ENCODE measurements at regions not wholly inside any gene's neighbourhood (a gene's known extent, or its start where the extent isn't known, plus 50 kb on each side); places are given as distances from the start of the nearest gene placed in this dataset.

- Histone ChIP-seq H3K9me1 (replicated peaks; ENCODE audit: control insufficient read depth, extremely low read depth, insufficient read depth, low read length) (no peaks in the 10 kb centered on the region), H3K4me2 (ENCODE audit: insufficient read depth, low read length) (no peak overlapping the region), H3K4me1 (ENCODE audit: control insufficient read depth, extremely low read depth, insufficient read depth, low read length) (no peaks in the 10 kb centered on the region), H3K9me3 (replicated peaks; ENCODE audit: control insufficient read depth, insufficient read depth, low read length) (no peaks in the 10 kb centered on the region), H4K20me1 (replicated peaks; ENCODE audit: control insufficient read depth, extremely low read depth, insufficient read depth, low read length) (no peaks in the 10 kb centered on the region), H3K79me2 (ENCODE audit: control insufficient read depth, insufficient read depth, low read length) (no peaks in the 10 kb centered on the region), H3K27me3 (ENCODE audit: control insufficient read depth in 2 of 2, insufficient read depth in 2 of 2, low read length in 2 of 2) (no peaks in the 10 kb centered on the region), H3K9ac (replicated peaks; ENCODE audit: extremely low read depth, insufficient read depth, low read length) (no peak overlapping the region), H3K4me3 (replicated peaks in 1 of 3; ENCODE audit: insufficient read depth in 1 of 3, low read depth in 1 of 3, low read length in 3 of 3) (no peak overlapping the region), H2AFZ (ENCODE audit: low read depth, low read length) (no peak overlapping the region), H3K36me3 (ENCODE audit: control insufficient read depth in 2 of 2, extremely low read depth in 1 of 2, insufficient read depth in 2 of 2, low read length in 2 of 2) (no peaks in the 10 kb centered on the region), H3K27ac (ENCODE audit: insufficient read depth, low read depth, low read length) (no peak overlapping the region)
- dilution Hi-C loops (cut with MboI; ENCODE audit: extremely low pct_ligation_motif_present, low sequenced_read_pairs) (no loop called here), intact Hi-C loops (cut with micrococcal nuclease) (no loop called here)
- TF ChIP-seq MYC (IDR thresholded peaks at IDR 0.05; ENCODE audit: low read depth, low read length) (no peak), CTCF (IDR thresholded peaks at IDR 0.05; ENCODE audit: extremely low read depth in 1 of 2, insufficient read depth in 1 of 2, low read depth in 1 of 2, low read length in 2 of 2) (no peak), EZH2 (IDR thresholded peaks at IDR 0.05; ENCODE audit: borderline replicate concordance, low read depth, low read length, severe bottlenecking) (no peak), GATA2 (IDR thresholded peaks at IDR 0.05; ENCODE audit: insufficient read depth, insufficient read length, low read depth, low read length) (no peak), JUN (IDR thresholded peaks at IDR 0.05; ENCODE audit: borderline replicate concordance, insufficient read depth, insufficient read length, low read depth) (no peak), FOS (IDR thresholded peaks at IDR 0.05; ENCODE audit: borderline replicate concordance, insufficient read depth, low read length) (no peak), MAX (IDR thresholded peaks at IDR 0.05; ENCODE audit: insufficient read depth, insufficient read length) (no peak), POLR2AphosphoS5 (IDR thresholded peaks at IDR 0.05; ENCODE audit: insufficient read depth, low read depth, low read length) (no peak), POLR2A (IDR thresholded peaks at IDR 0.05; ENCODE audit: low read depth, low read length) (no peak)
- no peak for DNase-seq (ENCODE audit: low read depth, low spot score)
- ChIA-PET CTCF (no interaction called here), POLR2A (no interaction called here)
- no peak for FAIRE-seq
- no TSS peak for BruUV-seq (replicated peaks)
These were observed 113.9 kb upstream of the BRINP1 start for GRCh38 chr9:119483153-119483552.

All from endothelial cell of umbilical vein (primary cell).